ENCODE measurements at regions not wholly inside any gene's neighbourhood (a gene's known extent, or its start where the extent isn't known, plus 50 kb on each side); places are given as distances from the start of the nearest gene placed in this dataset.

DNA sequence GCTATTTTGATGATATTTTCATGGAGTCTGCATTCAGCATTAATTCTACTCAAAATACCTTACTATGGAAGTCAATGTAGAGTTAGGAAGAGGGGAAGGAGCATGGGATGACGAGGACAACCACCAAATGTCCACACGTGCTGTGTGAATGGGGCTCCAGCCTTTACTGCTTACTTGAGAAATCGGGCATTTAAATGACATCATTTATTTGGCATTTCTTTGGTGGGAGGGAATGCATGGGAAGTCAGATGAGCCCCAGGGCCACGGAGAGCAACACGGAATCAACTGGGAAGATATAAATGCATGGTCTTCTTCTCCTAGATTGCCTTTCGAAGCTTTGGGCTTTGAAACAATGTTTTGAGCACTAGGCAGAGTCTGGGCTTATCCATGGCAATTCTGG lies 458.5 kb upstream of the KLF4 start:
- H3K9me3 Mint-ChIP-seq = peaks cover 26% of the 10 kb centered on the region
- TF ChIP-seq, protein P1, sequence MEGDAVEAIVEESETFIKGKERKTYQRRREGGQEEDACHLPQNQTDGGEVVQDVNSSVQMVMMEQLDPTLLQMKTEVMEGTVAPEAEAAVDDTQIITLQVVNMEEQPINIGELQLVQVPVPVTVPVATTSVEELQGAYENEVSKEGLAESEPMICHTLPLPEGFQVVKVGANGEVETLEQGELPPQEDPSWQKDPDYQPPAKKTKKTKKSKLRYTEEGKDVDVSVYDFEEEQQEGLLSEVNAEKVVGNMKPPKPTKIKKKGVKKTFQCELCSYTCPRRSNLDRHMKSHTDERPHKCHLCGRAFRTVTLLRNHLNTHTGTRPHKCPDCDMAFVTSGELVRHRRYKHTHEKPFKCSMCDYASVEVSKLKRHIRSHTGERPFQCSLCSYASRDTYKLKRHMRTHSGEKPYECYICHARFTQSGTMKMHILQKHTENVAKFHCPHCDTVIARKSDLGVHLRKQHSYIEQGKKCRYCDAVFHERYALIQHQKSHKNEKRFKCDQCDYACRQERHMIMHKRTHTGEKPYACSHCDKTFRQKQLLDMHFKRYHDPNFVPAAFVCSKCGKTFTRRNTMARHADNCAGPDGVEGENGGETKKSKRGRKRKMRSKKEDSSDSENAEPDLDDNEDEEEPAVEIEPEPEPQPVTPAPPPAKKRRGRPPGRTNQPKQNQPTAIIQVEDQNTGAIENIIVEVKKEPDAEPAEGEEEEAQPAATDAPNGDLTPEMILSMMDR (IDR thresholded peaks at IDR 0.05) = no peak
- H3K36me3 Mint-ChIP-seq (ENCODE audit: low read depth) = peaks cover 4% of the 10 kb centered on the region
- no peak for DNase-seq
- peaks cover 7% of the 10 kb centered on the region for H3K27me3 Mint-ChIP-seq (ENCODE audit: low read depth, poor library complexity)
- H3K4me1 Mint-ChIP-seq = no peaks in the 10 kb centered on the region
- H3K27ac Mint-ChIP-seq = no peak overlapping the region
- no peak overlapping the region for H3K4me3 Mint-ChIP-seq

DNA sequence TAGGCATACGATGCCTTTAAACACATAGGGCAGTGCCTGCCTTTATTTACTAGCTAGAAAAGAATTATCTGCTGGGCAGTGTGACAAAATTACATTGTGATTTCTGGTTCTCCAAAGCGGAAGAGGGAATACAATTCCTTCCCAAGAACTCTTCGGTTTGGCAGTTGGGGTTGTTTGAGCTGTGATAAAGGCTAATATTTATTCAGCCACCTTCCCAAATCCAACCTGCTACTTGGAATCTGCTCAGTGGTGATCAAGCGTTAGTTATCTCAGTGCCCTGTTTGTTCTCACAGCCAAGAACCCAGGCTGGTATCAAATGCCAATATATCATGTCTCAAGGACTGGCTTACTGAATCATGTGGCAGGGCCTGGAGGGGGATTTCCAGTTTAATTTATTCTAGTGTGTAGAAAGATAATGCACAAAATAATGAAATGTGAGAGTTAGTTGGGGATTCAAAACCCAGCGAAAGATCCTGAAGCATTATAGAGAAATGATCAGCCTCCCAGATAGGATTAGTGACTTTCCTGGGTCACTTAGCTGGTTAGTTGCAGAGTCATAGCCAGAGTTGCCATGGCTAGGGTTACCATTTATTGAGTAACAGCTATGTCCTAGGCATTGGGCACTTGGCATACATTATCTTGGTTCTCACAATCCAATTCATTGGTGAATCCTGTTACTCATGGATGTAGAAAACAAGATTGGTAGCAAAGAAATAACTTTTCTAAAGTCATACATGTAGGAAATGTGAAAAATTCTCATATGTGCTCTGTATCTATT lies 457.0 kb upstream of the KLF4 start:
- Mint-ChIP-seq H3K9me3 (peaks cover 20% of the 10 kb centered on the region), H3K27ac (no peak overlapping the region), H3K36me3 (ENCODE audit: low read depth) (peaks cover 4% of the 10 kb centered on the region), H3K4me1 (no peaks in the 10 kb centered on the region), H3K4me3 (no peak overlapping the region), H3K27me3 (ENCODE audit: low read depth, poor library complexity) (peaks cover 7% of the 10 kb centered on the region)
- TF ChIP-seq, protein P1 (IDR thresholded peaks at IDR 0.05) = no peak
- no peak for DNase-seq

DNA sequence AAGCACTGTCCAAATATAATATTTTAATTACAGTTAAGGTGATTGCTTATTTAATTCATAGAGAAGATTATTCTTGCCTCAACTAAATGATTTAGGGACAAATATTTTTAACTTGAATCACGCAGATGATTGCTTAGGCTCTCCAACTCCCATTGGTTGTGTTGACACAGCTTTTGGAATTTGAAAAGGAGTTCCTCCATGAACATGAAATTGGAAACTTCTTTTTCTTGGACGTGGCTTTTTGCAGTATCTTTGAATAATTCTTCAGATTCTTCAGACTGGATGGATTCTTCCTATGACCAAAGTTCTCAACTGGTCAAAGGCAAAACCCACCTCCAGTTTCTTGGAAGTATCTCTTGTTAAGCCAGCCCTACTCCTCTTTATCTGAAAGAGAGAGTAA lies 456.4 kb upstream of the KLF4 start:
- Mint-ChIP-seq H3K4me1 (no peaks in the 10 kb centered on the region), H3K27me3 (ENCODE audit: low read depth, poor library complexity) (peaks cover 9% of the 10 kb centered on the region), H3K36me3 (ENCODE audit: low read depth) (peaks cover 4% of the 10 kb centered on the region), H3K27ac (no peak overlapping the region), H3K9me3 (peaks cover 15% of the 10 kb centered on the region), H3K4me3 (no peak overlapping the region)
- no peak for DNase-seq
- TF ChIP-seq, protein P1 (IDR thresholded peaks at IDR 0.05) = no peak

DNA sequence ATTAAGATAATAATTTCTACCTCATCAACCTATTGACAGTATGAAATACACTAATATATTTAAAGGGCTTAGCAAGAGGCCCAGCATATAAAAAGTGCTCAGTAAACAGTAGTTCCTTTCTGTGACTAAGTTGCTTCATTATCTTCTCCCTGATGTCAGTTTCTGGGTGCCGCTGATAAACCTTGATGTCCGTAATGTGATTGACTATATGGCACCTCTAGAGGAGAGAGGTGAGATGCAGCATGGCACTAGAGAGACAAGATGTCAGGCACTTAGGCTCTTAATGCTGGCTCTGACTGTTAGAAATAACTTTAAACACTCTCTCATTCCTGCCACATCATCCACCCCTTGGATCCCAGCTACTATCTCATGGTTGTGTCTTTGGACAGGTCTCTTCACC lies 455.9 kb upstream of the KLF4 start:
- DNase-seq = no peak
- TF ChIP-seq, protein P1 (IDR thresholded peaks at IDR 0.05) = no peak
- no peak overlapping the region for H3K27ac Mint-ChIP-seq
- H3K9me3 Mint-ChIP-seq = peaks cover 12% of the 10 kb centered on the region
- no peaks in the 10 kb centered on the region for H3K4me1 Mint-ChIP-seq
- H3K4me3 Mint-ChIP-seq = no peak overlapping the region
- peaks cover 13% of the 10 kb centered on the region for H3K27me3 Mint-ChIP-seq (ENCODE audit: low read depth, poor library complexity)
- H3K36me3 Mint-ChIP-seq (ENCODE audit: low read depth) = peaks cover 4% of the 10 kb centered on the region

DNA sequence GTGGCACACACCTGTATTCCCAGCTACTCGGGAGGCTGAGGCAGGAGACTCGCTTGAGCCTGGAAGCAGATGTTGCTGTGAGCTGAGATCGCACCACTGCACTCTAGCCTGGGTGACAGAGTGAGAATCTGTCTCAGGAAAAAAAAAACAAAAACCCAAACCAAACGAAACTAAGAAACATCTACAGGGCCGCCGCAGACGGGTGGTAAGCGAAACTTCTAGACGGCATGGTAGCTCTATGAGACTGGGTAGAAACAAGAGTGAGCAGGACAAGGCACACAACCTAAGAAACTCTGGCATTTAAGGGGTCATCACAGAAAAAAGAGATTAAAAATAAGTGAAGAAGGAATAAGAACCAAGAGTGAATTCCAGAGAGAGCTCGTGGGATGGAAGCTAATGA lies 454.8 kb upstream of the KLF4 start:
- peaks cover 12% of the 10 kb centered on the region for H3K27me3 Mint-ChIP-seq (ENCODE audit: low read depth, poor library complexity)
- H3K27ac Mint-ChIP-seq = no peak overlapping the region
- TF ChIP-seq, protein P1 (IDR thresholded peaks at IDR 0.05) = no peak
- peaks cover under 1% of the 10 kb centered on the region for H3K9me3 Mint-ChIP-seq
- H3K4me1 Mint-ChIP-seq = no peaks in the 10 kb centered on the region
- no peaks in the 10 kb centered on the region for H3K36me3 Mint-ChIP-seq (ENCODE audit: low read depth)
- no peak overlapping the region for H3K4me3 Mint-ChIP-seq
- no peak for DNase-seq

DNA sequence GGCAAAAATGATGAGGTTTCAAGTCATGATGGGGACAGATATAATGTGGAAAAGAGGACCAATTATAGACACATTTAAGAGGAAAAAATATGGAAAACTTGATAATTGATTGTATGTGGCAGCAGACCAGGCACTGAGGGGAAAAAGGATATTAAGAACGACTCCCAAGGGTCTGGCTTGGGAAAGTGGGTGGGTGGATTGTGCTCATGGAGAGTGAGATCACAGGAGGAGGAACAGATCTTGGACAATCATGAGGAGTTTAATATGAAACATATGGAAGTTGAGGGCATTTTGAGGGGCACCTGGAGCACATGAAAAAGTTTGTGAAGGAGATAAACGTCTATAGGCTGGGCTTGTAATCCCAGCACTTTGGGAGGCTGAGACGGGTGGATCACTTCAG lies 454.3 kb upstream of the KLF4 start:
- DNase-seq = no peak
- H3K36me3 Mint-ChIP-seq (ENCODE audit: low read depth) = no peaks in the 10 kb centered on the region
- H3K27me3 Mint-ChIP-seq (ENCODE audit: low read depth, poor library complexity) = peaks cover 12% of the 10 kb centered on the region
- H3K4me1 Mint-ChIP-seq = no peaks in the 10 kb centered on the region
- H3K4me3 Mint-ChIP-seq = no peak overlapping the region
- TF ChIP-seq, protein P1 (IDR thresholded peaks at IDR 0.05) = no peak
- no peak overlapping the region for H3K27ac Mint-ChIP-seq
- H3K9me3 Mint-ChIP-seq = no peaks in the 10 kb centered on the region

Measured in nephron progenitor cell (in vitro differentiated cells).